GM19455 (cell line): ENCODE measurements at regions not wholly inside any gene's neighbourhood (a gene's known extent, or its start where the extent isn't known, plus 50 kb on each side); places are given as distances from the start of the nearest gene placed in this dataset.

ENCODE experiments used
- ATAC-seq: cut with Tn5 transposase; IDR thresholded peaks from one replicate; pipeline ENCODE4 v1.9.1; 2021; ENCODE audit not compliant: unreplicated experiment

- no peak for ATAC-seq
These were observed 1266.0 kb upstream of the ADGRL4 start for GRCh38 chr1:80272495-80272894.

- no peak for ATAC-seq
These were observed 1252.1 kb upstream of the ADGRL4 start for GRCh38 chr1:80258659-80259058.

- ATAC-seq: no peak
These were observed 1245.1 kb upstream of the ADGRL4 start for GRCh38 chr1:80251591-80251990.

GRCh38 chr1:80251171-80251570 lies 1244.6 kb upstream of the ADGRL4 start:
- no peak for ATAC-seq

- no peak for ATAC-seq
These were observed 1244.1 kb upstream of the ADGRL4 start for GRCh38 chr1:80250573-80251168.

GRCh38 chr1:80249699-80250098 lies 1243.2 kb upstream of the ADGRL4 start:
- ATAC-seq: no peak

GRCh38 chr1:80248886-80249285 lies 1242.4 kb upstream of the ADGRL4 start:
- ATAC-seq: no peak

GRCh38 chr1:80245813-80246212 lies 1239.3 kb upstream of the ADGRL4 start:
- no peak for ATAC-seq

- no peak for ATAC-seq
These were observed 1237.8 kb upstream of the ADGRL4 start for GRCh38 chr1:80244372-80244771.

- ATAC-seq: no peak
These were observed 1235.0 kb upstream of the ADGRL4 start for GRCh38 chr1:80241566-80241965.

- no peak for ATAC-seq
These were observed 1219.0 kb upstream of the ADGRL4 start for GRCh38 chr1:80225510-80225909.

GRCh38 chr1:80221319-80221718 lies 1214.8 kb upstream of the ADGRL4 start:
- ATAC-seq: no peak

GRCh38 chr1:80218112-80218511 lies 1211.6 kb upstream of the ADGRL4 start:
- ATAC-seq: peak; percentile 70

- no peak for ATAC-seq
These were observed 1211.0 kb upstream of the ADGRL4 start for GRCh38 chr1:80217377-80217986.

- no peak for ATAC-seq
These were observed 1208.5 kb upstream of the ADGRL4 start for GRCh38 chr1:80214888-80215540.

- no peak for ATAC-seq
These were observed 1206.4 kb upstream of the ADGRL4 start for GRCh38 chr1:80212948-80213347.

- ATAC-seq: no peak
These were observed 1205.3 kb upstream of the ADGRL4 start for GRCh38 chr1:80211691-80212380.

- ATAC-seq: no peak
These were observed 1195.6 kb upstream of the ADGRL4 start for GRCh38 chr1:80202118-80202517.

GRCh38 chr1:80194221-80194620 lies 1187.7 kb upstream of the ADGRL4 start:
- no peak for ATAC-seq

GRCh38 chr1:80181418-80181817 lies 1174.9 kb upstream of the ADGRL4 start:
- ATAC-seq: no peak

- no peak for ATAC-seq
These were observed 1165.1 kb upstream of the ADGRL4 start for GRCh38 chr1:80171631-80172030.
